DND-41 (cell line): ENCODE measurements at regions not wholly inside any gene's neighbourhood (a gene's known extent, or its start where the extent isn't known, plus 50 kb on each side); places are given as distances from the start of the nearest gene placed in this dataset.

ENCODE experiments used
- ATAC-seq: fragments of 200-7000 bp; cut with Tn5 transposase; 3 replicates; pipeline ENCODE4 v1.9.1; 2021; ENCODE audit warnings: low read depth; ENCODE audit not compliant: insufficient read depth
- DNase-seq: peaks from one replicate; pipeline ENCODE4 v3.0.0-alpha.2; 2020
- H2AFZ ChIP-seq: 2 replicates; pipeline ENCODE4 v1.6.0; 2012; ENCODE audit warnings: low read depth, low read length
- H3K27ac ChIP-seq: 2 replicates; pipeline ENCODE4 v1.5.1; 2012; ENCODE audit warnings: low read length, inconsistent platforms
- H3K27me3 ChIP-seq: fragments of 200-600 bp; sonication (generic); 2 replicates; pipeline ENCODE4 v1.6.0; 2012; ENCODE audit warnings: low read length, mild to moderate bottlenecking, inconsistent platforms; ENCODE audit not compliant: insufficient read depth, poor library complexity
- H3K36me3 ChIP-seq: 2 replicates; pipeline ENCODE4 v1.5.1; 2012; ENCODE audit warnings: low read length, inconsistent platforms; ENCODE audit not compliant: insufficient read depth
- H3K4me1 ChIP-seq: 2 replicates; pipeline ENCODE4 v1.5.1; 2012; ENCODE audit warnings: mild to moderate bottlenecking, low read length; ENCODE audit not compliant: insufficient read depth
- H3K4me2 ChIP-seq: 2 replicates; pipeline ENCODE4 v1.6.0; 2012; ENCODE audit warnings: mild to moderate bottlenecking, moderate library complexity, low read length, inconsistent platforms; ENCODE audit not compliant: insufficient read depth
- H3K4me3 ChIP-seq, 2 experiments: fragments of 200-600 bp in 1 of 2; shearing (Covaris generic) in 1 of 2; 2 replicates each; pipeline ENCODE4 v1.5.1; 2012 to 2016; ENCODE audit warnings: inconsistent platforms in 2 of 2, low read length in 2 of 2, mild to moderate bottlenecking in 2 of 2, low read depth in 1 of 2, moderate library complexity in 1 of 2
- H3K79me2 ChIP-seq: 2 replicates; pipeline ENCODE4 v1.6.0; 2012; ENCODE audit warnings: low read length, inconsistent platforms; ENCODE audit not compliant: insufficient read depth
- H3K9ac ChIP-seq: 2 replicates; pipeline ENCODE4 v1.6.0; 2012; ENCODE audit warnings: low read depth, mild to moderate bottlenecking, inconsistent platforms, low read length, moderate library complexity
- H3K9me3 ChIP-seq: 2 replicates; pipeline ENCODE4 v1.5.1; 2012; ENCODE audit warnings: low read length, moderate library complexity, mild to moderate bottlenecking, inconsistent platforms; ENCODE audit not compliant: insufficient read depth, severe bottlenecking
- H4K20me1 ChIP-seq: 2 replicates; pipeline ENCODE4 v1.6.0; 2012; ENCODE audit warnings: low read length; ENCODE audit not compliant: insufficient read depth
- CTCF ChIP-seq: IDR thresholded peaks from 2 replicates; pipeline ENCODE4 v1.5.1; 2012; ENCODE audit warnings: borderline replicate concordance, low read length, moderate library complexity, mild to moderate bottlenecking; ENCODE audit not compliant: poor library complexity, severe bottlenecking; ENCODE audit errors: extremely low read depth
- EZH2 ChIP-seq: IDR thresholded peaks from 3 replicates; pipeline ENCODE4 v1.6.1; 2012; ENCODE audit warnings: borderline replicate concordance, low read depth, mild to moderate bottlenecking, moderate library complexity, low read length, inconsistent platforms; ENCODE audit not compliant: severe bottlenecking

- Histone ChIP-seq H3K27ac (peak overlapping the region; percentile 99), H4K20me1 (no peaks in the 10 kb centered on the region), H3K4me2 (no peak overlapping the region; the same call in 1 of the 2 replicates), H3K79me2 (peaks cover 40% of the 10 kb centered on the region), H3K27me3 (no peaks in the 10 kb centered on the region), H2AFZ (no peak overlapping the region), H3K9me3 (no peaks in the 10 kb centered on the region), H3K36me3 (no peaks in the 10 kb centered on the region; the same call in 1 of the 2 replicates), H3K4me1 (peaks cover 93% of the 10 kb centered on the region), H3K9ac (peak overlapping the region; percentile 81), H3K4me3 (no peak overlapping the region; a peak in 1 of 4 replicates)
- DNase-seq = no peak
- TF ChIP-seq EZH2 (no peak), CTCF (no peak)
- ATAC-seq = no peak
These were observed 1088.4 kb downstream of the BCL11B start for GRCh38 chr14:98183556-98183955.

DNA sequence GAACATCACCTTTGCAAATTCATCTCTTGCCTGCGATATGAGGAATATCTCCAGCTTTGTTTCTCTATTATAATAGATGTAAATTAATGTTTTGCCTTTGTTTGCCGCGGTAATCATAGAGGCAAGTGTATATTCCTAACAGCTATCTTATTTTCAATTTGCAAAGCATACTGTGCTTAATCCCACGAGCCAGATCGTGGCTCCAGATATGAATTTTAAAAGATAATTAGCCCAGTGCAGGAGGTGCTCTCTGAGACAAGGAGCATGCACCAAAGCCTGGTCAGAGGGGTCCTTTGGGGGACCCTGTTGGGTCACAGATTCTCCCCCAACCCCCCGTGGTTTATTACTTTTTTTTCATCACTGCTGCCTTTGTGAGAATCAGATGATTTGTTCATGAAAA, 1087.5 kb downstream of the BCL11B start:
- H3K79me2 ChIP-seq = peaks cover 41% of the 10 kb centered on the region
- no peak overlapping the region for H3K4me3 ChIP-seq
- no peaks in the 10 kb centered on the region for H3K9me3 ChIP-seq
- ATAC-seq (no peak), DNase-seq (peak; percentile 33)
- H3K4me2 ChIP-seq = peak overlapping the region; percentile 23; the same call in 1 of the 2 replicates
- peaks cover 95% of the 10 kb centered on the region for H3K4me1 ChIP-seq
- H3K36me3 ChIP-seq = no peaks in the 10 kb centered on the region; the same call in 1 of the 2 replicates
- no peaks in the 10 kb centered on the region for H4K20me1 ChIP-seq
- peak overlapping the region; percentile 8; the same call in 1 of the 2 replicates for H2AFZ ChIP-seq
- no peaks in the 10 kb centered on the region for H3K27me3 ChIP-seq
- peak overlapping the region; percentile 99 for H3K27ac ChIP-seq
- TF ChIP-seq CTCF (no peak), EZH2 (no peak)
- H3K9ac ChIP-seq = peak overlapping the region; percentile 81

- DNase-seq (peak; percentile 40), ATAC-seq (no peak)
- no peaks in the 10 kb centered on the region for H3K27me3 ChIP-seq
- H3K4me2 ChIP-seq = peak overlapping the region; percentile 35
- no peaks in the 10 kb centered on the region; the same call in 1 of the 2 replicates for H3K36me3 ChIP-seq
- H4K20me1 ChIP-seq = no peaks in the 10 kb centered on the region
- H3K4me1 ChIP-seq = peaks cover 96% of the 10 kb centered on the region
- H3K9me3 ChIP-seq = no peaks in the 10 kb centered on the region
- no peak for TF ChIP-seq EZH2
- TF ChIP-seq CTCF = no peak
- H3K79me2 ChIP-seq = peaks cover 41% of the 10 kb centered on the region
- H3K4me3 ChIP-seq = peak overlapping the region in 1 of 2 experiments; percentile 3; a peak in 1 of 4 replicates
- peak overlapping the region; percentile 99 for H3K27ac ChIP-seq
- peak overlapping the region; percentile 81 for H3K9ac ChIP-seq
- H2AFZ ChIP-seq = no peak overlapping the region
These were observed 1087.0 kb downstream of the BCL11B start for GRCh38 chr14:98185036-98185435.

DNA sequence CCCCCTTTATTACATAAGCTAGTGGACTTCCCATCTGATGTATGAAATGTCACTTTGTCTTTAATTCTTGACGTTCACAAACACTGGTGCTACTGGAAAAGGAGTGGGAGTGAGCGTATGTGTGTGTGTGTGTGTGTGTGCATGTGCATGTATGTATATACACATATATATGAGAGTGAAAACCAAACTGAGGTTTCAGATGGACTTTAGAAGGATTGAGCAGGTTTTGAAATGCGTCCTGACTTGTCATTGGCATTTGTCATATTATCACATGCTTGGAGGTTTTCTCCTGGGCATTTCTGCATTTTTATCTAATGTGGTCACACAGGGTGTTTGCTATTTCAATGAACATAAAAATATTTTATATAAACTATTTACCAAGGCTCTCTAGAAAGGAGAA, 1085.9 kb downstream of the BCL11B start:
- Histone ChIP-seq H3K4me2 (no peak overlapping the region), H3K27ac (peak overlapping the region; percentile 99), H3K36me3 (no peaks in the 10 kb centered on the region; the same call in 1 of the 2 replicates), H3K4me3 (no peak overlapping the region), H3K4me1 (peaks cover 100% of the 10 kb centered on the region), H3K9ac (peak overlapping the region; percentile 81), H4K20me1 (no peaks in the 10 kb centered on the region), H2AFZ (no peak overlapping the region), H3K9me3 (no peaks in the 10 kb centered on the region), H3K27me3 (no peaks in the 10 kb centered on the region), H3K79me2 (peaks cover 46% of the 10 kb centered on the region)
- ATAC-seq (no peak), DNase-seq (no peak)
- TF ChIP-seq CTCF (no peak), EZH2 (no peak)
